DMS79 (cell line): ENCODE measurements at regions not wholly inside any gene's neighbourhood (a gene's known extent, or its start where the extent isn't known, plus 50 kb on each side); places are given as distances from the start of the nearest gene placed in this dataset.
"Not testable (repeated sequence)": the region's sequence is repeated elsewhere in the genome, so short reads cannot be mapped to it uniquely, and the experiment has no call there.

Source experiments
- DNase-seq: peaks from one replicate; lab custom pipeline; 2025; lab: John Stamatoyannopoulos, UW

DNA sequence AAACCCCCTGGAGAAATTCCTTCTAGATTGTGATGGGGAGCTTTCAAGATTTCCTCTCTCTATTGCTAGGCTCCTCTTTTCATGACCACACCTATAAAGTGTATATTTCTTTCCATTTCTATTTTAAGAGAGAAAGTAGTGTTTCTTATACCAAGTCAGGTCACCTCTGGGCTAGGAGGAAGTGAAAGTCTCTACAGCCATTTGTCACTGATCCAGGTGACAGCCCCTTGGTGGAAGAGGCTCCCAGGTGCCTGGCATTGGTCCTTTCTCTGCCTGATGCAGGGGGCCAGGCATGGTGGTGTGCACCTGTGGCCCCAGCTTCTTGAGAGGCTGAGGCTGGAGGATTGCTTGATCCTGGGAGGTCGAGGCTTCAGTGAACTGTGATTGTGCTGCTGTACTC is 64.7 kb downstream of the DHCR7 start:
- no peak for DNase-seq

GRCh38 chr11:71381781-71382505 is 66.2 kb downstream of the DHCR7 start:
- no peak for DNase-seq

DNA sequence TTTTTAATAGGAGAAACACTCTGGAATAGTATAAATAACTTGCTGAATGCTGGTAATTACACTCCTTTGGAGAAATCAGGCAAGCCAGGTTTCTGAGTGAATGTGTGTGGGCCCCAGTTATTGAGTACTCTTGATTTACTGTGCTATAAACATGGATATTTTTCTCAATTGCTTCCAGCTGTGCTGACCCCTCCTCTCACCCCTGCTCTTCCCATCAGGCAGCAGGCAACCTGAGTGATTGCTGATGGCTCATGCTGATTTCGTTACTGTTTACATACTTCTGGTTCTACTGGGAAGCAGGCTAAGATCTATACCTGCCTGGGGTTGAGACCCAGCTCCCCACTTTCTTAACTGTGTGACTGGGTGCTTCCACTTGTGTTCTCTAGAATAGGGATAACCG is 68.5 kb downstream of the DHCR7 start:
- DNase-seq: no peak

DNA sequence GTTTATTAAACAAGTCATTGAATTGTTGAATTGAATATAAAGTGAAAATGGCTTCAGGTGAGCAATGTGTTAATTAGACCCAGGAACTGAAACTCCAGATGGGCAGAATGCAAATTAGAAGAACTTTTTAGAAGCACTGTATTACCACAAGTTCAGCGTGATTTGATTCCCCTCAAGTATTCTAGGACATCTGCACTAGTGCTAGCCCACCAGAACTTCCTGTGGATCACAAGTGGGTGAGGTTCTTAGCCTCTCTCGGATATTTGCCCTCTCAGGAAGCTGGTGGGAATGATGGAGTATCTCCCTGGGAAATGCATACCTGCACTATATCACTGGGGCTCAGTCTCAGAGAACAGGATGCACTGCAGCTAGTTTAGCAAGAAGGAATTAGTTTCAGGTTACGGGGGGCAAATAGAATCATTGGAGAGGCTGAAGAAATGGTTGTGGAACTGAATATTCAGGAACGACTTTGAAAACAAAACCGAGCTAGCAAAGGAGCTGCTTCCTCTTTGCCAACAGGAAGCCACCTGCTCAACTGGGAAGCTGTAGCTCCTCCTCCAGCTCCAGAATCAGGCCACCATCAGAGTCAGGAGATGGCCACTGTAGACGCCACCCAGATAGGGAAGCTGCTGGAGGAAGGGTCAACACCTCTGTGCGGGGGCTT is 74.3 kb downstream of the DHCR7 start:
- no peak for DNase-seq

GRCh38 chr11:71372693-71373657 is 75.2 kb downstream of the DHCR7 start:
- no peak for DNase-seq

- DNase-seq: no peak
Observed at GRCh38 chr11:71371674-71372069, 76.5 kb downstream of the DHCR7 start.

GRCh38 chr11:71370895-71371673 is 77.1 kb downstream of the DHCR7 start:
- DNase-seq: no peak

DNA sequence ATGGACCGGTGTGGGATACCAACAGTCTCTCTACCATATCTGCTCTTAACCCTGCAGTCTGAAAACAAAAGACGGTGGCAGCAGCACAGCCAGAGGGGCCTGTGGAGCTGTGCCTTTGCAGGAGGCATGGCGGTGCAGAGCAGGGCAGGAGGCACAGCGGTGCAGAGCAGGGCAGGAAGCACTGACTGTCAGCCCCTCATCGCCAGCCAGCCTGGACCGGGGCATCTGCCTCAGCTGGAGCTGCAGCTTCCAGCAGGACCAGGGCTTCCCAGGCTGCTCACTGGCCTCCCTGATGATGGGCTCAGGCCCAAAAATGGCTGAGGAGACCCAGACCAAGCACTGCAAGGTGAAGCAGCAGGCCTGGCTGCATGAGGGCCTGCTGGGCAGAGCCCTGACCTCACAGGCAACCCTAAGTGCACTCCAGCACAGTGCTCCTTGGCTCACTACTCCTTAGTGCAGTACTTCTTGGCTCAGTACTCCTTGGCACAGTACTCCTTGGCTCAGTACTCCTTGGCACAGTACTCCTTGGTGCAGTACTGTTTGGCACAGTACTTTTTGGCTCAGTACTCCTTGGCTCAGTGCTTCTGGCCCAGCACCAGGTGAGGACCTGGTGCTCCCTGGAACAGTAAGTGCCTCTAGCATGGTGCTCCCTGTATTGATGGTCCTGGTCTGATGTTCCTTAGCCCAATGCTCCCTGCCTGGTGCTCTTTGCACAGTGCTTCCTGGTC is 78.0 kb downstream of the DHCR7 start:
- no peak for DNase-seq

GRCh38 chr11:71369411-71369810 is 78.8 kb downstream of the DHCR7 start:
- DNase-seq: no peak

DNA sequence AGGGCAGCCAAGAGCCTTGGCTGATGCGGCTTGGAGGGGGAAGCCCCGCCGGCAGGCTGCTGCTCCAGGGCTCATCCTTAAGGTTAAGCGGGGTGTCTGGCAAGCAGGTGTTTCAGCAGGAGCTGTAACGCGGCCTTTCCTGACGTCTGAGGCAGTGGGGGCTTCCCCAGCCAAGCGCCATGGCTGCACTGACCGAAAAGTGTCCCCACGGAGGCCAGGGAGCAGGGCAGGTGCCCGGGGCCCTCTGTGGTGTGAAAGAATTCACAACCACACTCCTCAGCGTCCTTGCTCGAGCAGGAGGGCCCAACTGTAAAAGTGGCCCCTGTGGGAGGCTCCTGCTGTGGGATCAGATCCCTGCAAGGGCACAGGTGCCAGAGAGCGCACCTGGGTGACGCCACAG is 79.2 kb downstream of the DHCR7 start:
- DNase-seq: no peak

- DNase-seq: no peak
Observed at GRCh38 chr11:71367756-71368155, 80.4 kb downstream of the DHCR7 start.

GRCh38 chr11:71367276-71367675 is 80.9 kb downstream of the DHCR7 start:
- DNase-seq: not testable (repeated sequence)

DNA sequence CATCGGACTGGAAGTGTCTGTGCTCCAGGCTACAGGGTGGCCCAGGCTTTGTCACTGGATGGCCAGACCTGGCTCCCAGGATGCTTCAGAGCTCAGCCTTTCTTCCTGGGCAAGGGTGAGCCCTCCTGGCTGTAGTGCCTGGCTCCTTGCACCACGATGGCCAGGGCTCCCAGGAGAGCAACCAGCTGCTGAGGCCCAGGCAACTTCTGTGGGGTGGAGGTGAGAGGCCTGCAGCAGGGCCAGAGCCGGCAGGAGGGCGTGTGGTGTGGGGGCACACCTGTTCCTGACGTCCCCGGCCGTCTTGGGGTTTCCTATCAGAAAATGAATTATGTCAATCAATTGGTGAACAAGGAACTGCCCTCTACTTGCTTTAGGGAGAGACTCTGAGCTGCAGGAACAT is 82.1 kb downstream of the DHCR7 start:
- DNase-seq: no peak

DNA sequence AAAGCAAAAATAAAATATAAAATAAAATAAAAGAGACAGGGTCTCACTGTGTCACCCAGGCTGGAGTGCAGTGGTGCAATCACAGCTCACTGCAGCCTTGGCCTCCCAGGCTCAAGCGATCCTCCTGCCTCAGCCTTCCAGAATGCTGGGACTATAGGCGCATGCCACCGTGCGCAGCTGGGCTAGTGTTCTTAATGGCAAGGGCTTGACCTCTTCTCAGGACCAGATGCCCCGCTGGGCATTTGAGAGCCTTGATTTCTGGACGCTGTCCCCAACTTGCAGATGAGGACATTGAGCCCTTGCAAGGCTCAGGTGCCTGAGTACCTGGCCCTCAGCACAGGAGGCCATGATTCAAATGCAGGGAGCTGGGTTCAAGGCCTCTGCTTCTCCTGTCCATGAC is 82.6 kb downstream of the DHCR7 start:
- no peak for DNase-seq

- no peak for DNase-seq
Observed at GRCh38 chr11:71364806-71365205, 83.4 kb downstream of the DHCR7 start.

GRCh38 chr11:71364176-71364671 is 84.0 kb downstream of the DHCR7 start:
- no peak for DNase-seq

DNA sequence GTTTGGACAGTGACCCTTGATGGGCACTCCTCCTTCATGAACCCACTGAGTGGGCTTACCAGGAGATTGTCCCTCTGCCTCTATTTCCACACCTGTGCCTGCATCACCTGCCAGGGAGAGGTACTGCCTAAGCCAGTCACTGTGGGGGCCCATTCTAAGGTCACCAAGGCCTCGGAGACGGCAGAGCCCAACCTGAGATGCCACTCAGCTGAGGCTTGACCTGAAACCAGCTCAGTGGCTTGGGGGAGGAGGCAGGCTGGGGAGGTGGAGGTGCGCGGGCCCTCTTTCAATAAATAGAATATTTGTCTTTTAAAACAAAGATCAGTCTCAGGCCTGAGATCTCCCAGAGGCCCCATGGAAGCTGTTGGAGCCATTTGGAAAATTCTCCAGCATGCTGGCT is 84.5 kb downstream of the DHCR7 start:
- DNase-seq: no peak

- DNase-seq: no peak
Observed at GRCh38 chr11:71358963-71359567, 89.1 kb downstream of the DHCR7 start.

GRCh38 chr11:71358122-71358728 is 90.0 kb downstream of the DHCR7 start:
- DNase-seq: no peak

GRCh38 chr11:71357414-71357813 is 90.8 kb downstream of the DHCR7 start:
- DNase-seq: no peak
